OCI-LY7 (cell line): ENCODE measurements at regions not wholly inside any gene's neighbourhood (a gene's known extent, or its start where the extent isn't known, plus 50 kb on each side); places are given as distances from the start of the nearest gene placed in this dataset.

Experiments
- EZH2phosphoT487 ChIP-seq: fragments of 200-600 bp; sonication (generic); IDR thresholded peaks from 2 replicates; pipeline ENCODE4 v1.6.1; 2018; ENCODE audit warnings: low read depth, borderline replicate concordance, mild to moderate bottlenecking, mixed run types, antibody characterized with exemption, low read length, moderate library complexity, mixed read lengths
- TF ChIP-seq, protein P1 (sequence below): fragments of 200-600 bp; sonication (generic); conservative IDR thresholded peaks from 2 replicates; pipeline ENCODE4 v1.5.1; 2014; ENCODE audit warnings: mild to moderate bottlenecking, antibody characterized with exemption, low read length, moderate library complexity, mixed read lengths

DNA sequence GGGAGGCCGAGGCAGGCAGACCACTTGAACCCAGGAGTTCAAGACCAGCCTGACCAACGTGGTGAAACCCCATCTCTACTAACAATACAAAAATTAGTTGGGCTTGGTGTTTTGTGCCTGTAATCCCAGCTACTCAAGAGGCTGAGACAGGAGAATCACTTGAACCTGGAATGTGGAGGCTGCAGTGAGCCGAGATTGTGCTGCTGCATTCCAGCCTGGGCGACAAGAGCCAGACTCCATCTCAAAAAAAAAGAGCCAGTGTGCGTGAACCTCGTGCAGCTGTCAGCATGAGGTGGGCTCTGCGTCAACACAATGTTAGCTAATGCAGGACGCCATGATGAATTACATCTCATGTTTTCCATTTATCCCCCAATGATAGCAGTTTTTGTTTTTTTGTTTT is 110.7 kb upstream of the SLC45A1 start:
- TF ChIP-seq, protein P1, sequence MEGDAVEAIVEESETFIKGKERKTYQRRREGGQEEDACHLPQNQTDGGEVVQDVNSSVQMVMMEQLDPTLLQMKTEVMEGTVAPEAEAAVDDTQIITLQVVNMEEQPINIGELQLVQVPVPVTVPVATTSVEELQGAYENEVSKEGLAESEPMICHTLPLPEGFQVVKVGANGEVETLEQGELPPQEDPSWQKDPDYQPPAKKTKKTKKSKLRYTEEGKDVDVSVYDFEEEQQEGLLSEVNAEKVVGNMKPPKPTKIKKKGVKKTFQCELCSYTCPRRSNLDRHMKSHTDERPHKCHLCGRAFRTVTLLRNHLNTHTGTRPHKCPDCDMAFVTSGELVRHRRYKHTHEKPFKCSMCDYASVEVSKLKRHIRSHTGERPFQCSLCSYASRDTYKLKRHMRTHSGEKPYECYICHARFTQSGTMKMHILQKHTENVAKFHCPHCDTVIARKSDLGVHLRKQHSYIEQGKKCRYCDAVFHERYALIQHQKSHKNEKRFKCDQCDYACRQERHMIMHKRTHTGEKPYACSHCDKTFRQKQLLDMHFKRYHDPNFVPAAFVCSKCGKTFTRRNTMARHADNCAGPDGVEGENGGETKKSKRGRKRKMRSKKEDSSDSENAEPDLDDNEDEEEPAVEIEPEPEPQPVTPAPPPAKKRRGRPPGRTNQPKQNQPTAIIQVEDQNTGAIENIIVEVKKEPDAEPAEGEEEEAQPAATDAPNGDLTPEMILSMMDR = no peak
- TF ChIP-seq EZH2phosphoT487 = no peak
